PC-9 (cell line): ENCODE measurements at regions not wholly inside any gene's neighbourhood (a gene's known extent, or its start where the extent isn't known, plus 50 kb on each side); places are given as distances from the start of the nearest gene placed in this dataset.

Experiments used
- BruUV-seq: library from RNA; stranded (reverse); fragments of 400-500 nt; replicated peaks from 2 replicates; lab custom pipeline; 2021; lab: Mats Ljungman, UMichigan
- CTCF ChIA-PET: fragments of 300-600 bp; sonication (Branson Sonifier 250); formaldehyde crosslinking; loops from one replicate; lab custom pipeline; 2022; ENCODE audit warnings: antibody characterized with exemption; lab: Charles Lee
- POLR2A ChIA-PET: fragments of 300-600 bp; sonication (Branson Sonifier 250); formaldehyde crosslinking; loops from one replicate; lab custom pipeline; 2022; ENCODE audit warnings: antibody characterized with exemption; ENCODE audit not compliant: unreplicated experiment; lab: Charles Lee
- DNase-seq, 2 experiments: peaks; one replicate each; pipeline versions ENCODE4 v3.0.0 to v3.0.0-alpha.2; 2015 to 2022; ENCODE audit warnings: mixed read lengths in 1 of 2
- H2AFZ ChIP-seq: fragments of 200-600 bp; sonication (generic); 2 replicates; pipeline ENCODE4 v1.8.1; 2017; ENCODE audit warnings: antibody characterized with exemption
- H3F3A ChIP-seq: fragments of 200-600 bp; sonication (generic); 2 replicates; pipeline ENCODE4 v1.8.1; 2017; ENCODE audit warnings: antibody characterized with exemption, mild to moderate bottlenecking, low read depth; ENCODE audit not compliant: insufficient read depth
- H3K27ac ChIP-seq: fragments of 200-600 bp; sonication (generic); 2 replicates; pipeline ENCODE4 v1.6.1; 2016; ENCODE audit warnings: mixed run types
- H3K27me3 ChIP-seq: fragments of 200-600 bp; sonication (generic); 2 replicates; pipeline ENCODE4 v1.6.1; 2016; ENCODE audit warnings: low read depth, mixed run types; ENCODE audit not compliant: insufficient read depth
- H3K36me3 ChIP-seq: fragments of 200-600 bp; sonication (generic); 2 replicates; pipeline ENCODE4 v1.6.1; 2016; ENCODE audit warnings: low read depth, mixed run types
- H3K4me1 ChIP-seq: fragments of 200-600 bp; sonication (generic); replicated peaks from 2 replicates; pipeline ENCODE4 v1.6.1; 2016; ENCODE audit warnings: mixed run types; ENCODE audit not compliant: insufficient read depth
- H3K4me2 ChIP-seq: fragments of 200-600 bp; sonication (generic); 2 replicates; pipeline ENCODE4 v1.6.1; 2017; ENCODE audit warnings: mixed run types
- H3K4me3 ChIP-seq: fragments of 200-600 bp; sonication (generic); 2 replicates; pipeline ENCODE4 v1.6.1; 2016; ENCODE audit warnings: mixed run types
- H3K79me2 ChIP-seq: fragments of 200-600 bp; sonication (generic); 2 replicates; pipeline ENCODE4 v1.6.1; 2017; ENCODE audit warnings: low read depth, mixed run types
- H3K9me2 ChIP-seq: fragments of 200-600 bp; sonication (generic); 2 replicates; pipeline ENCODE4 v1.8.1; 2017; ENCODE audit warnings: mild to moderate bottlenecking; ENCODE audit not compliant: insufficient read depth
- H3K9me3 ChIP-seq: fragments of 200-600 bp; sonication (generic); 2 replicates; pipeline ENCODE4 v1.8.1; 2016; ENCODE audit warnings: low read depth; ENCODE audit not compliant: insufficient read depth
- H4K20me1 ChIP-seq: fragments of 200-600 bp; sonication (generic); 2 replicates; pipeline ENCODE4 v1.8.1; 2017; ENCODE audit not compliant: insufficient read depth
- EZH2 ChIP-seq: fragments of 200-600 bp; sonication (generic); IDR thresholded peaks from 2 replicates; pipeline ENCODE4 v1.8.0; 2017; ENCODE audit warnings: antibody characterized with exemption, low read depth
- intact Hi-C: fragments of 100-400 bp; cut with micrococcal nuclease; formaldehyde crosslinking; loops from one replicate; pipeline ENCODE4 v1.10.0; 2022; ENCODE audit not compliant: unreplicated experiment
- TF ChIP-seq, protein P1 (sequence below): fragments of 200-600 bp; sonication (generic); conservative IDR thresholded peaks from 2 replicates; pipeline ENCODE4 v1.6.1; 2017; ENCODE audit warnings: mixed run types, antibody characterized with exemption, mild to moderate bottlenecking, moderate library complexity

DNA sequence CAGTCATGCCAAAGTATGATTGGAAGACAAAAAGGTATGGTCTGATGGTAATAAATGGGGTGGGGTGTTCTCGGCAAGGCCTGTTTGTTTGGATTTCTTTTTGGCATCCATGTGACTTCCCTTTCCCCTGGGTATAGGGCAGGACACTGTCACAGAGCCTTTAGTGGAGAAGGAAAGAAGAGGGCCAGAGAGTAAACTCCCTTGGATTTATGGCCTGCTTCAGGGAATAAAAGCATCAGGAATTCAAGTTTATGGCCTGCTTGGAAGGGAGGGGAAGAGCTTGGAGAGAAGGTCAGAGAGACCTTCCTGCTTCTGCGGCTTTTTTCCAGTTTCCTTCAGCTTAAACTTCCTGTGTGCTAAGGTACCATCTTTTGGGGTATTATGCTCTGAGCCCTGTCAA, 179.4 kb upstream of the ADAMTS9 start:
- Histone ChIP-seq H4K20me1 (no peaks in the 10 kb centered on the region), H3F3A (no peaks in the 10 kb centered on the region), H3K27ac (no peak overlapping the region), H3K36me3 (no peaks in the 10 kb centered on the region), H3K79me2 (no peaks in the 10 kb centered on the region), H3K4me1 (no peaks in the 10 kb centered on the region), H3K4me3 (no peak overlapping the region), H2AFZ (no peak overlapping the region), H3K9me3 (no peaks in the 10 kb centered on the region), H3K9me2 (no peaks in the 10 kb centered on the region), H3K4me2 (no peak overlapping the region), H3K27me3 (no peaks in the 10 kb centered on the region)
- ChIA-PET POLR2A (no interaction called here), CTCF (no interaction called here)
- no peak for TF ChIP-seq EZH2
- TF ChIP-seq, protein P1, sequence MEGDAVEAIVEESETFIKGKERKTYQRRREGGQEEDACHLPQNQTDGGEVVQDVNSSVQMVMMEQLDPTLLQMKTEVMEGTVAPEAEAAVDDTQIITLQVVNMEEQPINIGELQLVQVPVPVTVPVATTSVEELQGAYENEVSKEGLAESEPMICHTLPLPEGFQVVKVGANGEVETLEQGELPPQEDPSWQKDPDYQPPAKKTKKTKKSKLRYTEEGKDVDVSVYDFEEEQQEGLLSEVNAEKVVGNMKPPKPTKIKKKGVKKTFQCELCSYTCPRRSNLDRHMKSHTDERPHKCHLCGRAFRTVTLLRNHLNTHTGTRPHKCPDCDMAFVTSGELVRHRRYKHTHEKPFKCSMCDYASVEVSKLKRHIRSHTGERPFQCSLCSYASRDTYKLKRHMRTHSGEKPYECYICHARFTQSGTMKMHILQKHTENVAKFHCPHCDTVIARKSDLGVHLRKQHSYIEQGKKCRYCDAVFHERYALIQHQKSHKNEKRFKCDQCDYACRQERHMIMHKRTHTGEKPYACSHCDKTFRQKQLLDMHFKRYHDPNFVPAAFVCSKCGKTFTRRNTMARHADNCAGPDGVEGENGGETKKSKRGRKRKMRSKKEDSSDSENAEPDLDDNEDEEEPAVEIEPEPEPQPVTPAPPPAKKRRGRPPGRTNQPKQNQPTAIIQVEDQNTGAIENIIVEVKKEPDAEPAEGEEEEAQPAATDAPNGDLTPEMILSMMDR = no peak
- intact Hi-C loops = no loop called here
- BruUV-seq = no TSS peak
- no peak for DNase-seq

- ChIA-PET CTCF (no interaction called here), POLR2A (no interaction called here)
- Histone ChIP-seq H3K27me3 (no peaks in the 10 kb centered on the region), H3K9me2 (no peaks in the 10 kb centered on the region), H3K4me2 (no peak overlapping the region), H3K36me3 (no peaks in the 10 kb centered on the region), H3K79me2 (no peaks in the 10 kb centered on the region), H3K27ac (no peak overlapping the region), H2AFZ (no peak overlapping the region), H3K9me3 (no peaks in the 10 kb centered on the region), H3F3A (no peaks in the 10 kb centered on the region), H3K4me3 (no peak overlapping the region), H4K20me1 (no peaks in the 10 kb centered on the region), H3K4me1 (no peaks in the 10 kb centered on the region)
- no TSS peak for BruUV-seq
- no peak for DNase-seq
- TF ChIP-seq EZH2 = no peak
- TF ChIP-seq, protein P1 = no peak
- intact Hi-C loops = no loop called here
Measured at GRCh38 chr3:64865839-64866570, 178.2 kb upstream of the ADAMTS9 start.

DNA sequence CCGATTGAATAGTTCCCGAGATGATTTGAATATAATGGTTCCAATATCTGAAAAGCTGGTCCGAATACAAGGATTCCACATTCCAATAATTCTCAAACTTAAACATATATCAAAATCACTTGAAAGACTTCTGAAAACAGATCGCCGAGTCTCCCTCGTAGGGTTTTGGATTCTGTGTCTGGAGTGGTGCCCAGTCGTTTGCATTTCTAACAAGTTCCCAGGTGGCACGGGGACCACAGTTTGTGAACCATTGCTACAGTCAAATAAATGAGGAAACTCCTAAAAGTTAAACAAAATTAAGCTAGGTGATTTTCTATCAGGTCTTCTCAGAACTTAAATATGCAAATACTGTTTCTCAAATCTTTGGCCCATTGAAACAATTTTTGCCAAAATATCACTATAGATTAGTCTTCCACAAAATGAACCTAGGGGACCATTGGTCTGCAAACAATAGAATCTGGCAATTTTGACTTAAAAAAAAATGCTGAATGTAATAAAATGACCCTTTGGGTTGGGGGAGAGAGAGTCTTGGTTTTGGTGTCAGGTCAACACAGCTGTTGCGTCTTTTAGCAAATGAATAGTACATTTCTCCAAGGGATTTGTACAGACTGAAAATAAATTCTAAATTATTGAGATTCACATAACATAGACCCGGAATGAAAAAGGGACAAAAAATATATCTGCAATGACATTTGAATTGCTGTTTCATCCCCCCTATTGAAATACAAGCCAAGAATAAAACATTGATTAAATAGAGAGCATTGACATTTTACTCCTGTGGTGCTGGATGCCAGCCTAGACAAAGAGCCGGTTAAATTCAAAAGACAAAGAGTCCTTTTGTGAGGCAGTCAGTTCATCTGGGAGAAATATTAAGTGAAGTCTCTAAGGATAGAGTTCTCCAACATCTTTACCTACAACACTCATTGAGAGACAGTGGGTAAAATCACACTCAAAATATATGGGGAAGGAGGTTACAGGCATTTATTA, 175.7 kb upstream of the ADAMTS9 start:
- H3K27me3 ChIP-seq = no peaks in the 10 kb centered on the region
- no peaks in the 10 kb centered on the region for H3F3A ChIP-seq
- H3K4me3 ChIP-seq = no peak overlapping the region
- intact Hi-C loops = no loop called here
- H3K9me3 ChIP-seq = no peaks in the 10 kb centered on the region; the same call in 1 of the 2 replicates
- DNase-seq = no peak
- no peaks in the 10 kb centered on the region for H3K36me3 ChIP-seq
- H4K20me1 ChIP-seq = no peaks in the 10 kb centered on the region
- H3K4me2 ChIP-seq = no peak overlapping the region
- ChIA-PET POLR2A (no interaction called here), CTCF (no interaction called here)
- TF ChIP-seq, protein P1 = no peak
- no peak for TF ChIP-seq EZH2
- H2AFZ ChIP-seq = no peak overlapping the region
- BruUV-seq = no TSS peak
- no peaks in the 10 kb centered on the region for H3K9me2 ChIP-seq
- no peak overlapping the region for H3K27ac ChIP-seq
- no peaks in the 10 kb centered on the region for H3K4me1 ChIP-seq
- H3K79me2 ChIP-seq = no peaks in the 10 kb centered on the region
